ENCODE measurements at regions not wholly inside any gene's neighbourhood (a gene's known extent, or its start where the extent isn't known, plus 50 kb on each side); places are given as distances from the start of the nearest gene placed in this dataset.

DNA sequence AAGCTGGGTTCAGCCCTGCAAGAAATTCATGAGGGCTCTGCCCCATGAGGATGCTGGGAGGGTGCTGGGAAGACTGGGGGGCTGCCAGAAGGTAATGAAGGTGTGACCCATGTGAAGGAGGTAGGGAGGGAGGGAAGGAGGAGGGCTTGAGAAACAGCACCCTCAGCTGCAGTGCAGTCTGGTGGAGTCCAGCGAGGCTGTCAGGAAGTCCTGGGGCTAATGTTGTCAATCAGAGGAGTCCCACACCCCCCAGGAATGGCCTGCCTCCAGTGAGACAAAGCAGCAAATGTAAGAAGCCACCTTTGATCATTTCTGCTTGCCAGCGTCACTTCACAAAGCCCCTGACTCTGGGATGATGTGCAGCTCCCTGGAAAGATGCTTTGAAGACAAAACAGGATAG lies 248.4 kb downstream of the SH3BP4 start:
- TF ChIP-seq EZH2 (IDR thresholded peaks at IDR 0.05; ENCODE audit: borderline replicate concordance), result no peak
- TF ChIP-seq, protein P1, sequence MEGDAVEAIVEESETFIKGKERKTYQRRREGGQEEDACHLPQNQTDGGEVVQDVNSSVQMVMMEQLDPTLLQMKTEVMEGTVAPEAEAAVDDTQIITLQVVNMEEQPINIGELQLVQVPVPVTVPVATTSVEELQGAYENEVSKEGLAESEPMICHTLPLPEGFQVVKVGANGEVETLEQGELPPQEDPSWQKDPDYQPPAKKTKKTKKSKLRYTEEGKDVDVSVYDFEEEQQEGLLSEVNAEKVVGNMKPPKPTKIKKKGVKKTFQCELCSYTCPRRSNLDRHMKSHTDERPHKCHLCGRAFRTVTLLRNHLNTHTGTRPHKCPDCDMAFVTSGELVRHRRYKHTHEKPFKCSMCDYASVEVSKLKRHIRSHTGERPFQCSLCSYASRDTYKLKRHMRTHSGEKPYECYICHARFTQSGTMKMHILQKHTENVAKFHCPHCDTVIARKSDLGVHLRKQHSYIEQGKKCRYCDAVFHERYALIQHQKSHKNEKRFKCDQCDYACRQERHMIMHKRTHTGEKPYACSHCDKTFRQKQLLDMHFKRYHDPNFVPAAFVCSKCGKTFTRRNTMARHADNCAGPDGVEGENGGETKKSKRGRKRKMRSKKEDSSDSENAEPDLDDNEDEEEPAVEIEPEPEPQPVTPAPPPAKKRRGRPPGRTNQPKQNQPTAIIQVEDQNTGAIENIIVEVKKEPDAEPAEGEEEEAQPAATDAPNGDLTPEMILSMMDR (IDR thresholded peaks at IDR 0.05; ENCODE audit: poor library complexity), result no peak

All from hepatocyte (in vitro differentiated cells).